Liver (tissue), 7 donors: ENCODE measurements at regions not wholly inside any gene's neighbourhood (a gene's known extent, or its start where the extent isn't known, plus 50 kb on each side); places are given as distances from the start of the nearest gene placed in this dataset.

Experiments
- DNase-seq: peaks from one replicate; pipeline ENCODE4 v3.0.0-alpha.2; 2017; ENCODE audit warnings: low spot score
- H3K27ac ChIP-seq, 2 donors: one replicate each; pipeline ENCODE4 v1.7.0; 2013; ENCODE audit warnings: inconsistent platforms in 2 of 2, low read length in 2 of 2, control low read depth in 1 of 2, low read depth in 1 of 2, mild to moderate bottlenecking in 1 of 2
- H3K27me3 ChIP-seq, 4 donors: one replicate each; pipeline versions ENCODE4 v1.6.1 to v1.7.0; 2013; ENCODE audit warnings: low read length in 3 of 4, inconsistent platforms in 1 of 4, mild to moderate bottlenecking in 1 of 4, moderate library complexity in 1 of 4; ENCODE audit not compliant: control insufficient read depth in 4 of 4, insufficient read depth in 4 of 4
- H3K36me3 ChIP-seq, 4 donors: one replicate each; pipeline versions ENCODE4 v1.6.1 to v1.7.0; 2013; ENCODE audit warnings: low read length in 3 of 4, mild to moderate bottlenecking in 3 of 4, low read depth in 1 of 4, moderate library complexity in 1 of 4; ENCODE audit not compliant: control insufficient read depth in 4 of 4, insufficient read depth in 3 of 4
- H3K4me1 ChIP-seq, 4 donors: one replicate each; pipeline versions ENCODE4 v1.6.1 to v1.7.0; 2013; ENCODE audit warnings: low read length in 3 of 4, mild to moderate bottlenecking in 3 of 4, moderate library complexity in 1 of 4; ENCODE audit not compliant: control insufficient read depth in 4 of 4, insufficient read depth in 4 of 4
- H3K4me3 ChIP-seq, 3 donors: one replicate each; pipeline versions ENCODE4 v1.6.1 to v1.7.0; 2013; ENCODE audit warnings: low read length in 3 of 3, control low read depth in 1 of 3, low read depth in 1 of 3, mild to moderate bottlenecking in 1 of 3
- H3K9ac ChIP-seq, 2 donors: one replicate each; pipeline ENCODE4 v1.7.0; 2013; ENCODE audit warnings: low read length in 2 of 2, mild to moderate bottlenecking in 2 of 2, moderate library complexity in 2 of 2, control low read depth in 1 of 2, low read depth in 1 of 2
- H3K9me3 ChIP-seq, 4 donors: one replicate each; pipeline versions ENCODE4 v1.6.1 to v1.7.0; 2013; ENCODE audit warnings: low read length in 3 of 4; ENCODE audit not compliant: control insufficient read depth in 4 of 4
- ATF3 ChIP-seq: IDR thresholded peaks from 2 replicates; pipeline ENCODE4 v1.6.1; 2016; ENCODE audit warnings: antibody characterized with exemption
- CTCF ChIP-seq: fragments of 150-350 bp; IDR thresholded peaks from 2 replicates; pipeline ENCODE4 v1.5.1; 2017; ENCODE audit warnings: improper control_type of control experiment, low read depth, low read length; ENCODE audit not compliant: missing input control
- EGR1 ChIP-seq, 2 donors: IDR thresholded peaks; 2 replicates each; pipeline ENCODE4 v1.6.1; 2016 to 2018; ENCODE audit warnings: antibody characterized with exemption in 2 of 2, low read depth in 2 of 2
- FOXA1 ChIP-seq: IDR thresholded peaks from 2 replicates; pipeline ENCODE4 v1.6.1; 2016; ENCODE audit warnings: antibody characterized with exemption
- FOXA2 ChIP-seq: IDR thresholded peaks from 2 replicates; pipeline ENCODE4 v1.6.1; 2016; ENCODE audit warnings: antibody characterized with exemption
- GABPA ChIP-seq, 2 donors: IDR thresholded peaks in 1 of 2; conservative IDR thresholded peaks in 1 of 2; 2 replicates each; pipeline ENCODE4 v1.6.1; 2016; ENCODE audit warnings: antibody characterized with exemption in 2 of 2, mild to moderate bottlenecking in 1 of 2, moderate library complexity in 1 of 2
- HNF4A ChIP-seq, 2 donors: conservative IDR thresholded peaks; 2 replicates each; pipeline ENCODE4 v1.6.1; 2016; ENCODE audit warnings: antibody characterized with exemption in 2 of 2, mild to moderate bottlenecking in 2 of 2
- HNF4G ChIP-seq: IDR thresholded peaks from 2 replicates; pipeline ENCODE4 v1.6.1; 2016; ENCODE audit warnings: antibody characterized with exemption
- JUND ChIP-seq, 2 donors: IDR thresholded peaks; 2 replicates each; pipeline ENCODE4 v1.6.1; 2016; ENCODE audit warnings: antibody characterized with exemption in 2 of 2
- NR2F2 ChIP-seq: IDR thresholded peaks from 2 replicates; pipeline ENCODE4 v1.6.1; 2016; ENCODE audit warnings: antibody characterized with exemption
- RAD21 ChIP-seq, 2 donors: IDR thresholded peaks; 2 replicates each; pipeline ENCODE4 v1.6.1; 2016; ENCODE audit warnings: antibody characterized with exemption in 2 of 2, mild to moderate bottlenecking in 2 of 2
- RXRA ChIP-seq, 2 donors: IDR thresholded peaks; 2 replicates each; pipeline ENCODE4 v1.6.1; 2017 to 2018; ENCODE audit warnings: antibody characterized with exemption in 2 of 2, mild to moderate bottlenecking in 1 of 2
- SP1 ChIP-seq: IDR thresholded peaks from 2 replicates; pipeline ENCODE4 v1.6.1; 2018; ENCODE audit warnings: antibody characterized with exemption, mild to moderate bottlenecking
- TAF1 ChIP-seq: conservative IDR thresholded peaks from 2 replicates; pipeline ENCODE4 v1.6.1; 2016; ENCODE audit warnings: antibody characterized with exemption, mild to moderate bottlenecking
- YY1 ChIP-seq: IDR thresholded peaks from 2 replicates; pipeline ENCODE4 v1.6.1; 2016; ENCODE audit warnings: antibody characterized with exemption, mild to moderate bottlenecking
- TF ChIP-seq, protein P1 (sequence below): IDR thresholded peaks from 2 replicates; pipeline ENCODE4 v1.6.1; 2016; ENCODE audit warnings: antibody characterized with exemption, mild to moderate bottlenecking
- TF ChIP-seq, protein P2 (sequence below): IDR thresholded peaks from 2 replicates; pipeline ENCODE4 v1.6.1; 2016; ENCODE audit warnings: antibody characterized with exemption
- TF ChIP-seq, protein P3 (sequence below): IDR thresholded peaks from 2 replicates; pipeline ENCODE4 v1.6.1; 2016; ENCODE audit warnings: antibody characterized with exemption
- donor health status: healthy.
- donor health status: healthy.
- donor health status: healthy.
- donor health status: healthy.

GRCh38 chr11:29518389-29519174, 498.2 kb downstream of the KCNA4 start (continued):
- TF ChIP-seq, protein P1, sequence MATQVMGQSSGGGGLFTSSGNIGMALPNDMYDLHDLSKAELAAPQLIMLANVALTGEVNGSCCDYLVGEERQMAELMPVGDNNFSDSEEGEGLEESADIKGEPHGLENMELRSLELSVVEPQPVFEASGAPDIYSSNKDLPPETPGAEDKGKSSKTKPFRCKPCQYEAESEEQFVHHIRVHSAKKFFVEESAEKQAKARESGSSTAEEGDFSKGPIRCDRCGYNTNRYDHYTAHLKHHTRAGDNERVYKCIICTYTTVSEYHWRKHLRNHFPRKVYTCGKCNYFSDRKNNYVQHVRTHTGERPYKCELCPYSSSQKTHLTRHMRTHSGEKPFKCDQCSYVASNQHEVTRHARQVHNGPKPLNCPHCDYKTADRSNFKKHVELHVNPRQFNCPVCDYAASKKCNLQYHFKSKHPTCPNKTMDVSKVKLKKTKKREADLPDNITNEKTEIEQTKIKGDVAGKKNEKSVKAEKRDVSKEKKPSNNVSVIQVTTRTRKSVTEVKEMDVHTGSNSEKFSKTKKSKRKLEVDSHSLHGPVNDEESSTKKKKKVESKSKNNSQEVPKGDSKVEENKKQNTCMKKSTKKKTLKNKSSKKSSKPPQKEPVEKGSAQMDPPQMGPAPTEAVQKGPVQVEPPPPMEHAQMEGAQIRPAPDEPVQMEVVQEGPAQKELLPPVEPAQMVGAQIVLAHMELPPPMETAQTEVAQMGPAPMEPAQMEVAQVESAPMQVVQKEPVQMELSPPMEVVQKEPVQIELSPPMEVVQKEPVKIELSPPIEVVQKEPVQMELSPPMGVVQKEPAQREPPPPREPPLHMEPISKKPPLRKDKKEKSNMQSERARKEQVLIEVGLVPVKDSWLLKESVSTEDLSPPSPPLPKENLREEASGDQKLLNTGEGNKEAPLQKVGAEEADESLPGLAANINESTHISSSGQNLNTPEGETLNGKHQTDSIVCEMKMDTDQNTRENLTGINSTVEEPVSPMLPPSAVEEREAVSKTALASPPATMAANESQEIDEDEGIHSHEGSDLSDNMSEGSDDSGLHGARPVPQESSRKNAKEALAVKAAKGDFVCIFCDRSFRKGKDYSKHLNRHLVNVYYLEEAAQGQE: no peak
- no peak for TF ChIP-seq GABPA (IDR thresholded peaks at IDR 0.05 in 1 of 2, conservative IDR thresholded peaks at IDR 0.05 in 1 of 2)

- Histone ChIP-seq H3K36me3 (no peaks in the 10 kb centered on the region), H3K27ac (no peak overlapping the region), H3K4me1 (no peaks in the 10 kb centered on the region), H3K27me3 (no peaks in the 10 kb centered on the region), H3K4me3 (no peak overlapping the region), H3K9me3 (no peaks in the 10 kb centered on the region), H3K9ac (no peak overlapping the region)
- no peak for DNase-seq
- peak; percentile 56 to 65 for TF ChIP-seq HNF4A (conservative IDR thresholded peaks at IDR 0.05)
- no peak for TF ChIP-seq YY1
- no peak for TF ChIP-seq NR2F2
These were observed 505.4 kb downstream of the KCNA4 start for GRCh38 chr11:29511394-29511793.

DNA sequence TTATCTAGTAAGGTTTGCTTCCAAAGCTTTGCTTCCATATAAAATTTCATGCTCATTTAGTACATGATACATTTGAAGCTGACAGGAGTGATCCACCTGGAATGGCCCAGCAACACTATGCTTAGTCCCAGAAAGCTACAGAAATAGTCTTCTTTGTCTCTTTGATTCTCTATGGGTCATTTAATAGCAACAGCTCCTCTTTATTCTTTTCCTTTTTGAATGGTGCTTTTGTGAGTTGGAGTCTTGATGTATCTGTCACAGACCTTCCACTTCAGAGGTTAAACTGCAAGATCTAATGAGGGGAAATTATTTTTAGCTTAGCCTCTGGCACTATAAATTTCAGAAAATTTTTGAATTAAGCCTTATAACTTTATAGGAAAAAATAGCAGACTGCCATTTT, 509.5 kb downstream of the KCNA4 start:
- DNase-seq: no peak
- Histone ChIP-seq H3K36me3 (no peaks in the 10 kb centered on the region), H3K4me1 (no peaks in the 10 kb centered on the region), H3K4me3 (no peak overlapping the region), H3K27ac (no peak overlapping the region), H3K9me3 (no peaks in the 10 kb centered on the region), H3K27me3 (no peaks in the 10 kb centered on the region), H3K9ac (no peak overlapping the region)
- no peak for TF ChIP-seq FOXA1
- no peak for TF ChIP-seq NR2F2
- TF ChIP-seq, protein P1: no peak
- no peak for TF ChIP-seq CTCF
- TF ChIP-seq RAD21 (IDR thresholded peaks at IDR 0.05): no peak
- no peak for TF ChIP-seq SP1
- TF ChIP-seq ATF3: no peak
- TF ChIP-seq FOXA2: no peak
- TF ChIP-seq HNF4A (conservative IDR thresholded peaks at IDR 0.05): no peak
- TF ChIP-seq, protein P2, sequence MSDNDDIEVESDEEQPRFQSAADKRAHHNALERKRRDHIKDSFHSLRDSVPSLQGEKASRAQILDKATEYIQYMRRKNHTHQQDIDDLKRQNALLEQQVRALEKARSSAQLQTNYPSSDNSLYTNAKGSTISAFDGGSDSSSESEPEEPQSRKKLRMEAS: no peak
- TF ChIP-seq HNF4G: no peak
- no peak for TF ChIP-seq EGR1 (IDR thresholded peaks at IDR 0.05; ENCODE audit: low read depth in 2 of 2)
- no peak for TF ChIP-seq GABPA (IDR thresholded peaks at IDR 0.05 in 1 of 2, conservative IDR thresholded peaks at IDR 0.05 in 1 of 2)
- no peak for TF ChIP-seq JUND (IDR thresholded peaks at IDR 0.05)
- no peak for TF ChIP-seq RXRA (IDR thresholded peaks at IDR 0.05)
- TF ChIP-seq, protein P3, sequence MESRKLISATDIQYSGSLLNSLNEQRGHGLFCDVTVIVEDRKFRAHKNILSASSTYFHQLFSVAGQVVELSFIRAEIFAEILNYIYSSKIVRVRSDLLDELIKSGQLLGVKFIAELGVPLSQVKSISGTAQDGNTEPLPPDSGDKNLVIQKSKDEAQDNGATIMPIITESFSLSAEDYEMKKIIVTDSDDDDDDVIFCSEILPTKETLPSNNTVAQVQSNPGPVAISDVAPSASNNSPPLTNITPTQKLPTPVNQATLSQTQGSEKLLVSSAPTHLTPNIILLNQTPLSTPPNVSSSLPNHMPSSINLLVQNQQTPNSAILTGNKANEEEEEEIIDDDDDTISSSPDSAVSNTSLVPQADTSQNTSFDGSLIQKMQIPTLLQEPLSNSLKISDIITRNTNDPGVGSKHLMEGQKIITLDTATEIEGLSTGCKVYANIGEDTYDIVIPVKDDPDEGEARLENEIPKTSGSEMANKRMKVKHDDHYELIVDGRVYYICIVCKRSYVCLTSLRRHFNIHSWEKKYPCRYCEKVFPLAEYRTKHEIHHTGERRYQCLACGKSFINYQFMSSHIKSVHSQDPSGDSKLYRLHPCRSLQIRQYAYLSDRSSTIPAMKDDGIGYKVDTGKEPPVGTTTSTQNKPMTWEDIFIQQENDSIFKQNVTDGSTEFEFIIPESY: no peak
- no peak for TF ChIP-seq YY1
- no peak for TF ChIP-seq TAF1
